GM23338 (cell line): ENCODE measurements at regions not wholly inside any gene's neighbourhood (a gene's known extent, or its start where the extent isn't known, plus 50 kb on each side); places are given as distances from the start of the nearest gene placed in this dataset.
"Not testable (repeated sequence)": the region's sequence is repeated elsewhere in the genome, so short reads cannot be mapped to it uniquely, and the experiment has no call there.

Source experiments
- ATAC-seq: fragments of 200-7000 bp; cut with Tn5 transposase; 3 replicates; pipeline ENCODE4 v1.9.1; 2020
- DNase-seq: peaks from one replicate; pipeline ENCODE4 v3.0.0-alpha.2; 2015; ENCODE audit warnings: low spot score
- H2AFZ ChIP-seq: fragments of 200-600 bp; sonication (generic); 2 replicates; pipeline ENCODE4 v1.8.0; 2016; ENCODE audit warnings: antibody characterized with exemption, mild to moderate bottlenecking, moderate library complexity
- H3F3A ChIP-seq: fragments of 200-600 bp; sonication (generic); replicated peaks from 2 replicates; pipeline ENCODE4 v1.8.0; 2017; ENCODE audit warnings: antibody characterized with exemption, mixed run types, low read depth
- H3K27ac ChIP-seq: fragments of 200-600 bp; sonication (generic); 2 replicates; pipeline ENCODE4 v1.6.1; 2016; ENCODE audit warnings: low read depth
- H3K27me3 ChIP-seq: fragments of 200-600 bp; sonication (generic); 2 replicates; pipeline ENCODE4 v1.8.0; 2016; ENCODE audit warnings: mild to moderate bottlenecking, mixed run types, moderate library complexity; ENCODE audit not compliant: insufficient read depth
- H3K36me3 ChIP-seq: fragments of 200-600 bp; sonication (generic); 2 replicates; pipeline ENCODE4 v1.8.0; 2016; ENCODE audit warnings: mild to moderate bottlenecking; ENCODE audit not compliant: insufficient read depth
- H3K4me1 ChIP-seq: fragments of 200-600 bp; sonication (generic); 2 replicates; pipeline ENCODE4 v1.8.0; 2016; ENCODE audit warnings: mild to moderate bottlenecking, moderate library complexity; ENCODE audit not compliant: insufficient read depth
- H3K4me2 ChIP-seq: fragments of 200-600 bp; sonication (generic); 2 replicates; pipeline ENCODE4 v1.7.1; 2017; ENCODE audit warnings: mixed run types
- H3K4me3 ChIP-seq: fragments of 200-600 bp; sonication (generic); 2 replicates; pipeline ENCODE4 v1.6.1; 2016; ENCODE audit warnings: mixed run types
- H3K79me2 ChIP-seq: fragments of 200-600 bp; sonication (generic); replicated peaks from 2 replicates; pipeline ENCODE4 v1.8.0; 2017; ENCODE audit warnings: mild to moderate bottlenecking; ENCODE audit not compliant: insufficient read depth
- H3K9me2 ChIP-seq: fragments of 200-600 bp; sonication (generic); 2 replicates; pipeline ENCODE4 v1.8.0; 2017; ENCODE audit not compliant: insufficient read depth
- H4K20me1 ChIP-seq: fragments of 200-600 bp; sonication (generic); replicated peaks from 2 replicates; pipeline ENCODE4 v1.8.0; 2017; ENCODE audit warnings: mild to moderate bottlenecking; ENCODE audit not compliant: insufficient read depth
- H3K27ac Mint-ChIP-seq: 2 replicates; pipeline ENCODE4 v1.8.0; 2020; ENCODE audit warnings: inconsistent platforms, mild to moderate bottlenecking, moderate library complexity, mixed read lengths
- H3K27me3 Mint-ChIP-seq: 3 replicates; pipeline ENCODE4 v1.8.0; 2022; ENCODE audit warnings: low read depth, mild to moderate bottlenecking, moderate library complexity, mixed read lengths, inconsistent platforms; ENCODE audit not compliant: insufficient read depth, poor library complexity
- H3K36me3 Mint-ChIP-seq: 3 replicates; pipeline ENCODE4 v1.8.0; 2021; ENCODE audit warnings: low read depth, mild to moderate bottlenecking, inconsistent platforms, moderate library complexity, mixed read lengths
- H3K4me1 Mint-ChIP-seq: 3 replicates; pipeline ENCODE4 v1.8.0; 2020; ENCODE audit warnings: mild to moderate bottlenecking, inconsistent platforms, mixed read lengths
- H3K4me3 Mint-ChIP-seq: 3 replicates; pipeline ENCODE4 v1.8.0; 2021; ENCODE audit warnings: moderate library complexity, mild to moderate bottlenecking, inconsistent platforms, mixed read lengths
- H3K9me3 Mint-ChIP-seq: 3 replicates; pipeline ENCODE4 v1.8.0; 2020; ENCODE audit warnings: moderate library complexity, mild to moderate bottlenecking, inconsistent platforms, mixed read lengths
- CREB1 ChIP-seq: fragments of 250-450 bp; sonication (Bioruptor Pico); IDR thresholded peaks from 2 replicates; pipeline ENCODE4 v1.5.0; 2020; ENCODE audit warnings: low read depth, mild to moderate bottlenecking, moderate library complexity
- EZH2 ChIP-seq: fragments of 200-600 bp; sonication (generic); IDR thresholded peaks from one replicate; pipeline ENCODE4 v1.8.0; 2017; ENCODE audit warnings: antibody characterized with exemption, mild to moderate bottlenecking, low read depth; ENCODE audit not compliant: unreplicated experiment
- EZH2phosphoT487 ChIP-seq: fragments of 200-600 bp; sonication (generic); IDR thresholded peaks from one replicate; pipeline ENCODE4 v1.8.1; 2018; ENCODE audit warnings: antibody characterized with exemption; ENCODE audit not compliant: unreplicated experiment
- JUNB ChIP-seq: IDR thresholded peaks from one replicate; pipeline ENCODE4 v1.6.1; 2016; ENCODE audit warnings: antibody characterized with exemption; ENCODE audit not compliant: unreplicated experiment
- NANOG ChIP-seq: IDR thresholded peaks from 2 replicates; pipeline ENCODE4 v1.6.1; 2016; ENCODE audit warnings: antibody characterized with exemption, borderline replicate concordance

GRCh38 chr7:32777041-32777666 is 114.4 kb downstream of the KBTBD2 start:
- not testable (repeated sequence) for ATAC-seq, H3K4me1 Mint-ChIP-seq, H3K9me2 ChIP-seq

DNA sequence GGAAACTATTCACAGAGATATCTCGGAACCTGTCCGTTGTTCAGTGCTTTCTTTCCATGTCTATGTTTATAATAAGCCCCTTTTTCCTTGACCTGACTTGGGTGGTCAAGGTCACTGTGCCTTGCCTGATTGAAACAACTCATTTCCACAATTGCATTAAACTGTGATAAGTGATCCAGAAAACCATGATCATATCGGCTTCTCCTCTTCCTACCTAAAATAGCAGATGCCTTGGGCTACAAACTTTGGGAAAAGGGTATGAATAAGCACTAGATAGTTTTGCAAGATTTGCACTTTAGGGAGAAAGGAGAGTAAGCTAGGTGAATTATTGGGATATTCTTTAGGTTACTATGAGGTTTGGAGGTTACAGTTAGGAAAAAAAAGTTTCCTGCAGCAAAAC is 115.2 kb downstream of the KBTBD2 start:
- not testable (repeated sequence) for H3F3A ChIP-seq, H3K4me3 ChIP-seq, H2AFZ ChIP-seq, H3K36me3 Mint-ChIP-seq, H3K4me3 Mint-ChIP-seq, H3K27me3 ChIP-seq, H3K36me3 ChIP-seq, H3K9me3 Mint-ChIP-seq, H3K9me2 ChIP-seq, H3K4me1 Mint-ChIP-seq, ATAC-seq, H4K20me1 ChIP-seq, H3K4me2 ChIP-seq, H3K27ac ChIP-seq, H3K27me3 Mint-ChIP-seq, DNase-seq, H3K4me1 ChIP-seq, H3K27ac Mint-ChIP-seq, H3K79me2 ChIP-seq

More at GRCh38 chr7:32777041-32777666, 114.4 kb downstream of the KBTBD2 start:
- not testable (repeated sequence) for H4K20me1 ChIP-seq, H3K27me3 ChIP-seq, H3K27me3 Mint-ChIP-seq, H3K4me2 ChIP-seq, H3K9me3 Mint-ChIP-seq, H3K27ac ChIP-seq, H2AFZ ChIP-seq, H3K36me3 Mint-ChIP-seq, H3K27ac Mint-ChIP-seq, H3K4me3 Mint-ChIP-seq, H3F3A ChIP-seq, DNase-seq, H3K79me2 ChIP-seq, H3K4me3 ChIP-seq, H3K4me1 ChIP-seq, H3K36me3 ChIP-seq

- DNase-seq, H3K4me2 ChIP-seq, H3K4me3 ChIP-seq, H3K79me2 ChIP-seq, H3K36me3 Mint-ChIP-seq, H3K4me1 Mint-ChIP-seq, H2AFZ ChIP-seq, H3K9me2 ChIP-seq, H3K27ac ChIP-seq, H3K27me3 ChIP-seq, H3K9me3 Mint-ChIP-seq, H3F3A ChIP-seq, H4K20me1 ChIP-seq, H3K27ac Mint-ChIP-seq, H3K4me1 ChIP-seq, ATAC-seq, H3K4me3 Mint-ChIP-seq, H3K36me3 ChIP-seq, H3K27me3 Mint-ChIP-seq: not testable (repeated sequence)
These were observed 115.8 kb downstream of the KBTBD2 start for GRCh38 chr7:32775809-32776208.

DNA sequence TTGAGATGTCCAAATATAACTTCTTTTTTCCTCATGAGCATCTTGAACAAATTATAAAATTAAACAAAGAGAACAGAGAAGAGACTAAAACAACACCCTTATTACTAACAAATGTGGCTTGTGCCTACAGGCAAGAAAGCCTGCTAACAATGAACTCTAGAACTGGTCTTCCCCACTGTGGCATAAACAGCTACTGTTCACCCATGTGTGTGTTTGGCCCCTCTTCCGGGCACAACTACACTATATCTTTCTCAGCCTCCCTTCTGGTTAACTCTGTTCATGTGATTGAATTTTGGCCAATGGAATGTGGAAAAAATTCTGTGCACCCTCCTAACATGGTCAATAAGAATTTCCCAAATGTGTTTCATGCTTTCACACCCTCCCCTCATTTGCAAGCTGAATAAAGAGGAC is 117.0 kb downstream of the KBTBD2 start:
- no peak for ATAC-seq
- TF ChIP-seq EZH2phosphoT487 = no peak
- no peak for TF ChIP-seq JUNB
- TF ChIP-seq EZH2 = no peak
- TF ChIP-seq CREB1 (CRISPR knock-in tag) = no peak
- TF ChIP-seq NANOG = no peak

DNA sequence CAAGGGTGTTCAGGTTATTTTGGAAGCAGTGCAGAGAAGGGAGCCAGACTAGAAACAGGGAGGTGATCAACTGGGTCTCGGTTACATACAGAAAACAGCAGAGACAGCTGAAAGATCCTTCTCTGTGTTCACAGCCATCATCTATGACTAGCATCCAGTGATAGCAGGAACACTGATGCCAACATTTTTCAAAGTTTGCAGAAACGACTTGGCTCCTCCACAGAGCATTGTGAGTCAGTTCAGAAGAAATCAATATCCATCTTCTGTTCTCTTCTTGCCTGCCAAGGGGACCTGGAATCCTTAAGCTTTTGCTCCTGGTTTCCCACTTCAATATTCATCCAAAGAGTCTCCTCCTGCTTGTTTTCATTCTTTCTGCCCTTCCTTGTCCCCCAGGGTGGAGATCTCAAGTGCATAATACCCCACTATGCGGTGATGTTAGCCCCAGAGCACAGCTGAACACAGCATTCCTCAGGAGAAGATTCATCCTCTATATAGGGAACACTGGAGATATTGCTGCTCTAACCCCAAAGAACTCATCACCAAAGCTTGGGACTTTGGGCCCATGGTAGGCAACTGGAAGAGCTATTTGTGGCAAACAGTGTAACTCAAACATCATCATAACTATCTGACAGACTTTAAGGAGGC is 122.6 kb downstream of the KBTBD2 start:
- H3K79me2 ChIP-seq = not testable (repeated sequence)

More for the DNA sequence above, 117.0 kb downstream of the KBTBD2 start:
- Histone ChIP-seq H4K20me1 (no peaks in the 10 kb centered on the region), H3F3A (no peaks in the 10 kb centered on the region), H3K79me2 (no peaks in the 10 kb centered on the region), H3K4me2 (no peak overlapping the region), H3K36me3 (no peaks in the 10 kb centered on the region), H2AFZ (no peak overlapping the region), H3K9me2 (no peaks in the 10 kb centered on the region), H3K4me3 (no peak overlapping the region), H3K27ac (no peak overlapping the region), H3K27me3 (no peaks in the 10 kb centered on the region), H3K4me1 (no peaks in the 10 kb centered on the region)
- Mint-ChIP-seq H3K27ac (no peak overlapping the region), H3K27me3 (peaks cover 4% of the 10 kb centered on the region), H3K36me3 (no peaks in the 10 kb centered on the region), H3K4me3 (no peak overlapping the region), H3K9me3 (peaks cover 2% of the 10 kb centered on the region; the same call in 1 of the 3 replicates), H3K4me1 (peaks cover 9% of the 10 kb centered on the region)
- DNase-seq = no peak

DNA sequence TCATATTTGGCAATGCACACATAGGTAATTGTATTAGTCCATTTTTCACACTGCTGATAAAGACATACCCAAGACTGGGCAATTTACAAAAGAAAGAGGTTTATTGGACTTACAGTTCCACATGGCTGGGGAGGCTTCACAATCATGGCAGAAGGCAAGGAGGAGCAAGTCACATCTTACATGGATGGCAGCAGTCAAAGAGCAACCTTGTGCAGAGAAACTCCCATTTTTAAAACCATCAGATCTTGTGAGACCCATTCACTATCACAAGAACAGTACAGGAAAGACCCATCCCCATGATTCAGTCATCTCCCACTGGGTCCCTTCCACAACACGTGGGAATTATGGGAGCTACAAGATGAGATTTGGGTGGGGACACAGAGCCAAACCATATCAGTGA is 123.2 kb downstream of the KBTBD2 start:
- Mint-ChIP-seq H3K36me3 (peaks cover 11% of the 10 kb centered on the region), H3K9me3 (peaks cover 18% of the 10 kb centered on the region), H3K27me3 (peaks cover 12% of the 10 kb centered on the region)
- H3K79me2 ChIP-seq, H3K4me3 Mint-ChIP-seq, H3K4me1 Mint-ChIP-seq, H3K36me3 ChIP-seq, H3K4me3 ChIP-seq, H3K27ac Mint-ChIP-seq, H3K9me2 ChIP-seq, H2AFZ ChIP-seq, H3K27ac ChIP-seq, ATAC-seq, H3K4me1 ChIP-seq, H3K4me2 ChIP-seq, DNase-seq, H4K20me1 ChIP-seq, H3F3A ChIP-seq: not testable (repeated sequence)
- H3K27me3 ChIP-seq = peaks cover 21% of the 10 kb centered on the region

More for the DNA sequence above, 122.6 kb downstream of the KBTBD2 start:
- peaks cover 14% of the 10 kb centered on the region for H3K27me3 ChIP-seq
- H3K27ac ChIP-seq, H2AFZ ChIP-seq, H3K4me3 Mint-ChIP-seq, H4K20me1 ChIP-seq, H3K4me1 Mint-ChIP-seq, H3K4me2 ChIP-seq, H3K4me3 ChIP-seq, H3K36me3 ChIP-seq, H3K27me3 Mint-ChIP-seq, H3K27ac Mint-ChIP-seq, H3K4me1 ChIP-seq, H3K9me2 ChIP-seq, DNase-seq, H3F3A ChIP-seq, ATAC-seq: not testable (repeated sequence)
- Mint-ChIP-seq H3K36me3 (peaks cover 11% of the 10 kb centered on the region), H3K9me3 (peaks cover 18% of the 10 kb centered on the region)
